Sigmoid colon (tissue), 6 donors: ENCODE measurements at regions not wholly inside any gene's neighbourhood (a gene's known extent, or its start where the extent isn't known, plus 50 kb on each side); places are given as distances from the start of the nearest gene placed in this dataset.

ENCODE experiments used
- DNase-seq: peaks from one replicate; pipeline ENCODE4 v3.0.0-alpha.2; 2019
- H3K27ac ChIP-seq, 4 donors: fragments of 200-600 bp; sonication (generic); one replicate each; pipeline ENCODE4 v1.5.1; 2016 to 2019; ENCODE audit warnings: mild to moderate bottlenecking in 1 of 4
- H3K27me3 ChIP-seq, 3 donors: fragments of 200-600 bp; sonication (generic); one replicate each; pipeline ENCODE4 v1.5.1; 2019; ENCODE audit warnings: mild to moderate bottlenecking in 1 of 3
- H3K36me3 ChIP-seq, 4 donors: fragments of 200-600 bp; sonication (generic); one replicate each; pipeline ENCODE4 v1.5.1; 2016 to 2019
- H3K4me1 ChIP-seq, 4 donors: fragments of 200-600 bp; sonication (generic); one replicate each; pipeline ENCODE4 v1.5.1; 2017 to 2019
- H3K4me3 ChIP-seq, 4 donors: fragments of 200-600 bp; sonication (generic); one replicate each; pipeline ENCODE4 v1.5.1; 2017 to 2019; ENCODE audit warnings: mild to moderate bottlenecking in 2 of 4, moderate library complexity in 1 of 4
- H3K9me3 ChIP-seq, 4 donors: fragments of 200-600 bp in 3 of 4; sonication (generic) in 3 of 4; one replicate each; pipeline versions ENCODE4 v1.5.1 to v1.6.1; 2013 to 2019
- EP300 ChIP-seq, 4 donors: sonication (generic); formaldehyde crosslinking; IDR thresholded peaks; one replicate each; pipeline ENCODE4 v1.6.1; 2017; ENCODE audit warnings: antibody characterized with exemption in 4 of 4
- POLR2A ChIP-seq, 2 donors: fragments of 450-650 bp; IDR thresholded peaks; one replicate each; pipeline ENCODE4 v1.6.1; 2016; ENCODE audit warnings: antibody characterized with exemption in 2 of 2, mild to moderate bottlenecking in 2 of 2, moderate library complexity in 2 of 2
- POLR2AphosphoS5 ChIP-seq, 4 donors: sonication (generic); formaldehyde crosslinking; IDR thresholded peaks; one replicate each; pipeline ENCODE4 v1.6.1; 2017; ENCODE audit warnings: antibody characterized with exemption in 4 of 4
- WGBS, 2 donors: extraction: QIAGEN DNeasy Blood & Tissue Kit; methylation state at CpG; one replicate each; pipeline ENCODE4 v1.1.7; 2013; 5-methylcytosine and 5-hydroxymethylcytosine counted together
- intact Hi-C: fragments of 100-400 bp; cut with DNase I; formaldehyde crosslinking; loops from one replicate; pipeline ENCODE4 v1.15.1; 2023
- TF ChIP-seq, protein P1 (sequence below), 4 experiments: fragments of 450-650 bp in 3 of 4; fragments of 200-600 bp in 1 of 4; IDR thresholded peaks; one replicate each; pipeline ENCODE4 v1.5.1; 2016 to 2019; ENCODE audit warnings: antibody characterized with exemption in 4 of 4, mild to moderate bottlenecking in 3 of 4, moderate library complexity in 2 of 4
- donor health status: healthy with polysubstance abuse.
- donor health status: healthy.

DNA sequence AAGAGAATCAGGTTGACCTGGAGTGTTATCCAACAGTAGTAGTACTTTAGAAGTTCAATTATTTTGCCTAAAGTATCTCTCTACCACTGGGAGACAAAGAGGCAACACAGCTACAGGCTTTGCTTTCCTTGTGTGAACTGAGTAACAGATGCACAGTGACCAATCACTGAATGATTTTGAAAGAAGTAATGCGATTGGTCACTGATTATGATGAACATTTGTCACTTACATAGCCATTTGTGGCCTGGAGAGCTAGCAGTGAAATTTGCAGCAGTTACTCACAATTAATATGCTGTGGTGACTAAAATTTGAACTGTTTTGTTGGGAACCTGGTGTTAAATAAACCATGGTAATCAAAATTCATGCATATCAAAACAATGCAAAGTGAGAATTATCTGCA, 508.7 kb upstream of the DIPK2B start:
- Histone ChIP-seq H3K4me1 (no peaks in the 10 kb centered on the region), H3K36me3 (no peaks in the 10 kb centered on the region), H3K4me3 (no peak overlapping the region), H3K9me3 (no peaks in the 10 kb centered on the region), H3K27me3 (no peaks in the 10 kb centered on the region), H3K27ac (no peak overlapping the region)
- TF ChIP-seq POLR2A (IDR thresholded peaks at IDR 0.05) (no peak), EP300 (IDR thresholded peaks at IDR 0.05) (no peak), POLR2AphosphoS5 (IDR thresholded peaks at IDR 0.05) (no peak)
- TF ChIP-seq, protein P1, sequence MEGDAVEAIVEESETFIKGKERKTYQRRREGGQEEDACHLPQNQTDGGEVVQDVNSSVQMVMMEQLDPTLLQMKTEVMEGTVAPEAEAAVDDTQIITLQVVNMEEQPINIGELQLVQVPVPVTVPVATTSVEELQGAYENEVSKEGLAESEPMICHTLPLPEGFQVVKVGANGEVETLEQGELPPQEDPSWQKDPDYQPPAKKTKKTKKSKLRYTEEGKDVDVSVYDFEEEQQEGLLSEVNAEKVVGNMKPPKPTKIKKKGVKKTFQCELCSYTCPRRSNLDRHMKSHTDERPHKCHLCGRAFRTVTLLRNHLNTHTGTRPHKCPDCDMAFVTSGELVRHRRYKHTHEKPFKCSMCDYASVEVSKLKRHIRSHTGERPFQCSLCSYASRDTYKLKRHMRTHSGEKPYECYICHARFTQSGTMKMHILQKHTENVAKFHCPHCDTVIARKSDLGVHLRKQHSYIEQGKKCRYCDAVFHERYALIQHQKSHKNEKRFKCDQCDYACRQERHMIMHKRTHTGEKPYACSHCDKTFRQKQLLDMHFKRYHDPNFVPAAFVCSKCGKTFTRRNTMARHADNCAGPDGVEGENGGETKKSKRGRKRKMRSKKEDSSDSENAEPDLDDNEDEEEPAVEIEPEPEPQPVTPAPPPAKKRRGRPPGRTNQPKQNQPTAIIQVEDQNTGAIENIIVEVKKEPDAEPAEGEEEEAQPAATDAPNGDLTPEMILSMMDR (IDR thresholded peaks at IDR 0.05) = no peak
- intact Hi-C loops = no loop called here
- WGBS, 2 donors = 93 to 94% methylated on average over 1 of the region's 1 CpG
- DNase-seq = no peak

DNA sequence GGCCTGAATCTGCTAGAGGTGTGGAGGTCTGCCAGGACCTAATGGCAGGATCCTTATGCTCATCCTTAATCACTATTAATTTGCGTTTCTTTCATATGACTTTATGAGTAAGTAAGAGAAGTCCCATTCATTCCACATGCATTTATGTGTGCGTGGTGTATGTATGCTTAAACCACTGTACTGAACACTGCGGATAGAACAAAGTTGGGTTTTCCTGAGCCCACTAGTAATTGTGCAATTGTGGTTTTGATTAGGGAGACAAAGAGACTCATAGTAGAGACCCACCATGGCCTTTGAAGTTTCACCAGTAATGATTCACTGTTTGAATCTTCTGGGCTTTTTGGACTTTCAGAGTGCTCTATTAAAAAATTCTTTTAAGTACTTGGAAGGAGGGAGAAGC, 498.5 kb upstream of the DIPK2B start:
- no peaks in the 10 kb centered on the region for H3K9me3 ChIP-seq
- no peak overlapping the region for H3K27ac ChIP-seq
- WGBS, 2 donors = 83 to 89% methylated on average over 3 of the region's 3 CpGs
- no peaks in the 10 kb centered on the region for H3K27me3 ChIP-seq
- TF ChIP-seq POLR2A (IDR thresholded peaks at IDR 0.05) (no peak), EP300 (IDR thresholded peaks at IDR 0.05) (no peak), POLR2AphosphoS5 (IDR thresholded peaks at IDR 0.05) (no peak)
- TF ChIP-seq, protein P1 (IDR thresholded peaks at IDR 0.05) = no peak
- H3K36me3 ChIP-seq = no peaks in the 10 kb centered on the region
- no peak overlapping the region for H3K4me3 ChIP-seq
- intact Hi-C loops = no loop called here
- H3K4me1 ChIP-seq = no peaks in the 10 kb centered on the region
- no peak for DNase-seq

DNA sequence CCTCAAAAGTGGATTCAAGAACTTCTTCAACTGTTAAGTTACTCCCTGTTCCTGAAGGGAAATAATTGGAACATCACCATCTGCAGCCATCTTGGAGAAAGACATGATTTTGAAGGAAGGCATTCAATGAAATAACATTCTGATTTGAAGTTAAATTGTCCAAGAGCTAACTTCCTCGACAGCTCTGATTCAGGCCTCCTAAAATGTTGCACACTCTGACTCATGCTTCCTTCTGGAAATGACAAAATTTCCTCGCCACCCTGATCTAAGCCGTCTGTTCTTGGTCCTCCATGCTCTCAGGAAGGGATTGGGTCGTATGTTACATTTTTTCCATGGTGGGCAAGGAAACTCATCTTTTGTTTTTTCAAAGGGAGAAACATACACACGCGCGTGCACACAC, 496.9 kb upstream of the DIPK2B start:
- H3K4me1 ChIP-seq = no peaks in the 10 kb centered on the region
- no peaks in the 10 kb centered on the region for H3K36me3 ChIP-seq
- intact Hi-C loops = no loop called here
- 66 to 73% methylated on average over 7 of the region's 7 CpGs for WGBS, 2 donors
- H3K4me3 ChIP-seq = no peak overlapping the region
- TF ChIP-seq EP300 (IDR thresholded peaks at IDR 0.05) (no peak), POLR2AphosphoS5 (IDR thresholded peaks at IDR 0.05) (peak in 1 of 4 donors; percentile 6), POLR2A (IDR thresholded peaks at IDR 0.05) (no peak)
- TF ChIP-seq, protein P1 (IDR thresholded peaks at IDR 0.05) = no peak
- H3K9me3 ChIP-seq = no peaks in the 10 kb centered on the region
- no peak overlapping the region for H3K27ac ChIP-seq
- H3K27me3 ChIP-seq = no peaks in the 10 kb centered on the region
- DNase-seq = no peak

DNA sequence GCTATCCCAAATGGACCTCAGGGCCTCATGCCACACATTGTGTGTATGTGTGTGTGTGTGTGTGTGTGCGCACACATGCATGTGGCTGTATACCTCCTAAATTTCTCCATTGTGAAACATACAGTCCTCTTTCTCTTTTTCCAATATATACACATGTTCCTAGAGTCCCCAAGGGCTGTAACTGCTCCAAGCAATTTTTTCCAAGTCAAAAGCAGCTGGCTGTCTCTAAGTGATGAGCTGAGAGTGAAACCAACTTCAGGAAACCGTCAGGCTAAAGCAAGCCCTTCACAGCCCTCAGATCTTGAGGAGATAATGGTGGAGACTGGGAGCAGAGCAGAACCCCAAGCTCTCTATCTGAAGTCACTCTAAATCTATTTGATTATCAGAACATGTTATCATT, 496.1 kb upstream of the DIPK2B start:
- no peak for TF ChIP-seq POLR2A (IDR thresholded peaks at IDR 0.05)
- TF ChIP-seq, protein P1 (IDR thresholded peaks at IDR 0.05) = no peak
- no peak for TF ChIP-seq POLR2AphosphoS5 (IDR thresholded peaks at IDR 0.05)
- no peak for TF ChIP-seq EP300 (IDR thresholded peaks at IDR 0.05)
- WGBS, 2 donors = 69 to 87% methylated on average over 2 of the region's 2 CpGs
- DNase-seq = no peak
- intact Hi-C loops = no loop called here
- Histone ChIP-seq H3K9me3 (no peaks in the 10 kb centered on the region), H3K27me3 (no peaks in the 10 kb centered on the region), H3K27ac (no peak overlapping the region), H3K4me1 (no peaks in the 10 kb centered on the region), H3K4me3 (no peak overlapping the region), H3K36me3 (no peaks in the 10 kb centered on the region)

DNA sequence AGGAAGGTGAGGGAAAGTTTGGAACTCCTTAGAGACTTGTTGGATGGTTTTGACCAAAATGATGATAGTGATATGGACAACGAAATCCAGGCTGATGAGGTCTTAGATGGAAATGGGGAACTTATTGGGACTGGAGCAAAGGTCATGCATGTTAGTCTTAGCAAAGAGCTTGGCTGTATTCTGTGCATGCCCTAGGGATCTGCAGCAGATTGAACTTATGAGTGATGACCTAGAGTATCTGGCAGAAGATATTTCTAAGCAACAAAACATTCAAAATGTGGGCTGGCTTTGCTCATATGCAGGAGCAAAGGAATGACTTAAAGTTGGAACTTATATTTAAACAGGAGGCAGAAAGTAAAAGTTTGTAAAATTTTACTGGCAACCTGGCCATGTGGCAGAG, 489.3 kb upstream of the DIPK2B start:
- WGBS, 2 donors = 76 to 90% methylated on average over 1 of the region's 1 CpG

More for the DNA sequence above, 489.3 kb upstream of the DIPK2B start:
- Histone ChIP-seq H3K27me3 (no peaks in the 10 kb centered on the region), H3K27ac (no peak overlapping the region), H3K4me1 (no peaks in the 10 kb centered on the region), H3K36me3 (no peaks in the 10 kb centered on the region), H3K4me3 (no peak overlapping the region), H3K9me3 (no peaks in the 10 kb centered on the region)
- intact Hi-C loops = no loop called here
- TF ChIP-seq POLR2A (IDR thresholded peaks at IDR 0.05) = no peak
- TF ChIP-seq EP300 (IDR thresholded peaks at IDR 0.05) = no peak
- TF ChIP-seq, protein P1 (IDR thresholded peaks at IDR 0.05) = no peak
- no peak for TF ChIP-seq POLR2AphosphoS5 (IDR thresholded peaks at IDR 0.05)
- no peak for DNase-seq
